ENCODE measurements at regions not wholly inside any gene's neighbourhood (a gene's known extent, or its start where the extent isn't known, plus 50 kb on each side); places are given as distances from the start of the nearest gene placed in this dataset.

GRCh38 chr4:112800001-112800400 is 163.1 kb downstream of the LARP7 start:
- no peak for ATAC-seq (ENCODE audit: insufficient number of reproducible peaks, low FRiP score, low read depth)
- Histone ChIP-seq H3K27ac (no peak overlapping the region), H3K9me3 (no peaks in the 10 kb centered on the region), H3K4me3 (no peak overlapping the region), H3K27me3 (replicated peaks; ENCODE audit: insufficient read depth) (no peaks in the 10 kb centered on the region), H3K4me1 (ENCODE audit: control insufficient read depth in 1 of 2, low read depth in 2 of 2) (no peaks in the 10 kb centered on the region), H3K36me3 (no peaks in the 10 kb centered on the region)
- TF ChIP-seq, protein P1, sequence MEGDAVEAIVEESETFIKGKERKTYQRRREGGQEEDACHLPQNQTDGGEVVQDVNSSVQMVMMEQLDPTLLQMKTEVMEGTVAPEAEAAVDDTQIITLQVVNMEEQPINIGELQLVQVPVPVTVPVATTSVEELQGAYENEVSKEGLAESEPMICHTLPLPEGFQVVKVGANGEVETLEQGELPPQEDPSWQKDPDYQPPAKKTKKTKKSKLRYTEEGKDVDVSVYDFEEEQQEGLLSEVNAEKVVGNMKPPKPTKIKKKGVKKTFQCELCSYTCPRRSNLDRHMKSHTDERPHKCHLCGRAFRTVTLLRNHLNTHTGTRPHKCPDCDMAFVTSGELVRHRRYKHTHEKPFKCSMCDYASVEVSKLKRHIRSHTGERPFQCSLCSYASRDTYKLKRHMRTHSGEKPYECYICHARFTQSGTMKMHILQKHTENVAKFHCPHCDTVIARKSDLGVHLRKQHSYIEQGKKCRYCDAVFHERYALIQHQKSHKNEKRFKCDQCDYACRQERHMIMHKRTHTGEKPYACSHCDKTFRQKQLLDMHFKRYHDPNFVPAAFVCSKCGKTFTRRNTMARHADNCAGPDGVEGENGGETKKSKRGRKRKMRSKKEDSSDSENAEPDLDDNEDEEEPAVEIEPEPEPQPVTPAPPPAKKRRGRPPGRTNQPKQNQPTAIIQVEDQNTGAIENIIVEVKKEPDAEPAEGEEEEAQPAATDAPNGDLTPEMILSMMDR (IDR thresholded peaks at IDR 0.05), result no peak
- no peak for DNase-seq (ENCODE audit: low spot score)

DNA sequence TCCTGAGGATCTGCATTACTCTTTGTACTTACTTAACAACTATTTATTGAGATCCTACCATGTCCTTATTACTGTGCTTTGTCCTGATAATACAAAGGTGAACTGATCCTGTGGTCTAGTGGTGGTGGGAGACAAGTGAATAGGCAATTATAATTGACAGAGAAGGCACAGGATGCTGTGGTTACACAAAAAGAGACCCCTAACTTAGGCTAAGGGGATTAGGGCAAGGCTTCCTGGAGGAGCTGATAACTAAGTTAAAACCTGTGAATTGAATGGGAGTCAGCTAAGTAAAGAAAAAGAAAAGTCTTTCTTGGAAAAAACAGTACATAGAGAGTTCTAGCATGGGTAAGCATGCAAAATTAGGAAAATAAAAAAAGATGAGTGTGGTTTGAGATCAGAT is 164.4 kb downstream of the LARP7 start:
- ATAC-seq (ENCODE audit: insufficient number of reproducible peaks, low FRiP score, low read depth), result no peak
- H3K4me1 ChIP-seq (ENCODE audit: control insufficient read depth in 1 of 2, low read depth in 2 of 2), result no peaks in the 10 kb centered on the region
- no peaks in the 10 kb centered on the region for H3K9me3 ChIP-seq
- H3K27ac ChIP-seq, result no peak overlapping the region
- TF ChIP-seq, protein P1 (IDR thresholded peaks at IDR 0.05), result no peak
- no peak overlapping the region for H3K4me3 ChIP-seq
- no peaks in the 10 kb centered on the region for H3K27me3 ChIP-seq (replicated peaks; ENCODE audit: insufficient read depth)
- no peak for DNase-seq (ENCODE audit: low spot score)
- no peaks in the 10 kb centered on the region for H3K36me3 ChIP-seq

DNA sequence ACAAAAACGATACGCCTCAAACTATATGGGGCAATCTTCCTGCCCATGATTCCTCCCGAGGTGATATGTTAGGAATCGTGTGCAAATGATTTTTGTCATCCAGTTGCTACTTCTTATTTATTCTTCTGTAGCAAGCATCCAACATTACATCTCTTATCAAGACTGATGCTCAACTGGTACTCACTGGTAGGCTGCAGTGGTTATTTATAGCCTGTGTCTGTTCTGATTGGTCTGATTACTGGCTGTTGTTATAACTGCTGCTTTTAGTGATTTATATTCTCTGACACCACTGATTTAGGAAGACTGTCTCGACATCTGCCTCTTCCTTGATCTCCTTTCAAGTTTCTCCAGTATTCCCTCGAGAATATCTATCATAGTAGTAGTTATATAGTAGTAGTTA is 165.8 kb downstream of the LARP7 start:
- H3K36me3 ChIP-seq, result no peaks in the 10 kb centered on the region
- no peaks in the 10 kb centered on the region for H3K4me1 ChIP-seq (ENCODE audit: control insufficient read depth in 1 of 2, low read depth in 2 of 2)
- no peak overlapping the region for H3K27ac ChIP-seq
- no peaks in the 10 kb centered on the region for H3K27me3 ChIP-seq (replicated peaks; ENCODE audit: insufficient read depth)
- ATAC-seq (ENCODE audit: insufficient number of reproducible peaks, low FRiP score, low read depth) (no peak), DNase-seq (ENCODE audit: low spot score) (no peak)
- no peak overlapping the region for H3K4me3 ChIP-seq
- TF ChIP-seq, protein P1 (IDR thresholded peaks at IDR 0.05), result no peak
- no peaks in the 10 kb centered on the region for H3K9me3 ChIP-seq

DNA sequence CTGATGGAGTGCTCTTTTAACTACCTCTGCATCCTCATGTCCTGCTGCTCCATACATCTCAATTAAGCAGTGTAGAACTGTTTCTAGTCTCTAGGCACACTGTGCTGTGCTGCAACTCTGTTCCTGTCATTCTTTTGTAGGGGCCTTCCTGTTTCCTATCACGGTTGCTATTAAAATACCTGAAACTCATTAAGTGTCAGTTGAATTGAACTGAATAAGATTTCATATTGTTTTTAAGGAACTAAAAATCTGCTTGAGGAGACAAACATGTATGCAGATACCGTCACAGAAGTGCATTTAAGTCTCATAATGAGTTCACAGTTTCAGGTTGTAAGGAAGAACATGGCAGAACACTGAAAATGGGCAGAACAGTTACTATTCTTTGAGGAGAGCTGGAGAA is 170.1 kb downstream of the LARP7 start:
- DNase-seq (ENCODE audit: low spot score), result no peak
- no peak for ATAC-seq (ENCODE audit: insufficient number of reproducible peaks, low FRiP score, low read depth)
- no peaks in the 10 kb centered on the region for H3K9me3 ChIP-seq
- peak overlapping the region in 1 of 2 donors; percentile 42 for H3K27ac ChIP-seq
- TF ChIP-seq, protein P1 (IDR thresholded peaks at IDR 0.05), result no peak
- no peak overlapping the region for H3K4me3 ChIP-seq
- peaks cover 0 to 4% of the 10 kb centered on the region in 2 donors for H3K4me1 ChIP-seq (ENCODE audit: control insufficient read depth in 1 of 2, low read depth in 2 of 2)
- no peaks in the 10 kb centered on the region for H3K36me3 ChIP-seq
- no peaks in the 10 kb centered on the region for H3K27me3 ChIP-seq (replicated peaks; ENCODE audit: insufficient read depth)

- Histone ChIP-seq H3K4me3 (no peak overlapping the region), H3K9me3 (no peaks in the 10 kb centered on the region), H3K36me3 (no peaks in the 10 kb centered on the region), H3K27me3 (replicated peaks; ENCODE audit: insufficient read depth) (no peaks in the 10 kb centered on the region), H3K27ac (no peak overlapping the region), H3K4me1 (ENCODE audit: control insufficient read depth in 1 of 2, low read depth in 2 of 2) (peaks cover 0 to 4% of the 10 kb centered on the region in 2 donors)
- ATAC-seq (ENCODE audit: insufficient number of reproducible peaks, low FRiP score, low read depth) (no peak), DNase-seq (ENCODE audit: low spot score) (no peak)
- TF ChIP-seq, protein P1 (IDR thresholded peaks at IDR 0.05), result no peak
Observed at GRCh38 chr4:112808001-112808400, 171.1 kb downstream of the LARP7 start.
